GM12875 (cell line): ENCODE measurements at regions not wholly inside any gene's neighbourhood (a gene's known extent, or its start where the extent isn't known, plus 50 kb on each side); places are given as distances from the start of the nearest gene placed in this dataset.

Source experiments
- H3K4me3 ChIP-seq: one replicate; pipeline ENCODE4 v1.5.1; 2011; ENCODE audit warnings: low read depth, low read length, control low read depth
- TF ChIP-seq, protein P1 (sequence below): IDR thresholded peaks from 2 replicates; pipeline ENCODE4 v1.5.1; 2011; ENCODE audit warnings: low read depth, mild to moderate bottlenecking, control low read depth, inconsistent platforms, low read length, moderate library complexity, borderline replicate concordance; ENCODE audit not compliant: insufficient read depth

DNA sequence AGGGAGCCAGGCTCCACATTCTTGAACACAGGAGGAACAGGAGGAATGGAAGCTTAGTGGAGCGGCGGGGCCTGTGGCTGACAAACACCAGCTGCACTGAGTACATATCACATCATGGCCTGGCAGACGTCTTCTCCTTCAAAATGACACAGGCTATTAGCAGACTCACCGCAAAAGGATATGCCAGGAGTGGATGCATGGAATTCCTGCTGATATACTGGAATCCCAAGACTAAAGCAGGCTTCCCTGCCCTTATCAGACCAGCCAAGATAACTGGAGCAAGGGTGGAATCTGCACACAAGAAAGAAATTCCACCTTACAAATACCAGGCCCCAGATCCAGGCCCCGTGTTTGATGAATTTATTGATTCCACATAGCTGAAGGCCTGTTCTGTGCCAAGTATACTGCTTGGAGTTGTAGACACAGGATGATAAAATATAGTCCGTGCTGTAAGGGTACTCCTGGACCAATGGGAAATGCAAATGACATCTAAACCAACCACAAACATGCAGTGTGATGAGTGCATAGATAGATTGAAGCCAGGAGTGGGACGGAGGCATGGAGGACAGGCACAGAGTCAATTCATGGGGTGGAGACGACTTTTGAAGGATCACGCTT lies 480.5 kb upstream of the ZMIZ1 start:
- H3K4me3 ChIP-seq, result no peak overlapping the region
- TF ChIP-seq, protein P1, sequence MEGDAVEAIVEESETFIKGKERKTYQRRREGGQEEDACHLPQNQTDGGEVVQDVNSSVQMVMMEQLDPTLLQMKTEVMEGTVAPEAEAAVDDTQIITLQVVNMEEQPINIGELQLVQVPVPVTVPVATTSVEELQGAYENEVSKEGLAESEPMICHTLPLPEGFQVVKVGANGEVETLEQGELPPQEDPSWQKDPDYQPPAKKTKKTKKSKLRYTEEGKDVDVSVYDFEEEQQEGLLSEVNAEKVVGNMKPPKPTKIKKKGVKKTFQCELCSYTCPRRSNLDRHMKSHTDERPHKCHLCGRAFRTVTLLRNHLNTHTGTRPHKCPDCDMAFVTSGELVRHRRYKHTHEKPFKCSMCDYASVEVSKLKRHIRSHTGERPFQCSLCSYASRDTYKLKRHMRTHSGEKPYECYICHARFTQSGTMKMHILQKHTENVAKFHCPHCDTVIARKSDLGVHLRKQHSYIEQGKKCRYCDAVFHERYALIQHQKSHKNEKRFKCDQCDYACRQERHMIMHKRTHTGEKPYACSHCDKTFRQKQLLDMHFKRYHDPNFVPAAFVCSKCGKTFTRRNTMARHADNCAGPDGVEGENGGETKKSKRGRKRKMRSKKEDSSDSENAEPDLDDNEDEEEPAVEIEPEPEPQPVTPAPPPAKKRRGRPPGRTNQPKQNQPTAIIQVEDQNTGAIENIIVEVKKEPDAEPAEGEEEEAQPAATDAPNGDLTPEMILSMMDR, result no peak

DNA sequence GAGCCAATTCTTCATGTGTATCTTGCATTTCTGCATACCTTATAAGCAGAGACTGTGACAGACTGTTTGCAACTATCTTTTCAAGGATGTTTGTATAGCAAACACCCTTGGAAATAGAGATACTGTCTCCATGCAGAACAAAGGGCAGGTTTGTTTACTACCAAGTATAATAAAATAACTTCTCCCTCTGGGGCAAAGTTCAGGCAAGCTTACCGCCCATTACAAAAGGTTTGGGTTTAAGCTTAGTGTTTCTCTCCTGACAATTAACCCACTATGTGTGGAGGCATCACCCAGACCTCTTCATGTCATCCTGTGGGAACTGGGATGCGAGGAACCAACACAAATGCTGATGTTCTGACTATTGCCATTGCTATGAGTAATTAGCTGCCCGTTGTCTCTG lies 479.1 kb upstream of the ZMIZ1 start:
- no peak overlapping the region for H3K4me3 ChIP-seq
- TF ChIP-seq, protein P1, result no peak

DNA sequence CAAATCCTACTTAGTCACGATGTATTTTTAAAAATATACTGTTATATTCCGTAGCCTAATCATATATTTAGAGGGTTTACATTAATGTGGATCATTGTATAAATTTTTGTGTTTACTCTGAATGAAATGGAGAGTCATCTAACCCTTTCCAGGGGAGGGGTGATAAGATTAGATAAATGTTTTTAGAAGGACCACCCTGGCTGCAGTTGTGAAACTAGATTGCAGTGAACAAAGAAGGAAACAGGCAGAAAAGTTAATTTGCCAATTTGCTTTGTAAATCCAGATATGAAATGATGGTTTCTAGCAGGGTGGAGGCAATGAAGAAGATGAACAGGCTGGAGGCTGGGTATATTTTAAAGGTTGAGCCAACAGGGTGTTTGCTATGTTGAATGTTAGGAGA lies 477.7 kb upstream of the ZMIZ1 start:
- TF ChIP-seq, protein P1, result no peak

DNA sequence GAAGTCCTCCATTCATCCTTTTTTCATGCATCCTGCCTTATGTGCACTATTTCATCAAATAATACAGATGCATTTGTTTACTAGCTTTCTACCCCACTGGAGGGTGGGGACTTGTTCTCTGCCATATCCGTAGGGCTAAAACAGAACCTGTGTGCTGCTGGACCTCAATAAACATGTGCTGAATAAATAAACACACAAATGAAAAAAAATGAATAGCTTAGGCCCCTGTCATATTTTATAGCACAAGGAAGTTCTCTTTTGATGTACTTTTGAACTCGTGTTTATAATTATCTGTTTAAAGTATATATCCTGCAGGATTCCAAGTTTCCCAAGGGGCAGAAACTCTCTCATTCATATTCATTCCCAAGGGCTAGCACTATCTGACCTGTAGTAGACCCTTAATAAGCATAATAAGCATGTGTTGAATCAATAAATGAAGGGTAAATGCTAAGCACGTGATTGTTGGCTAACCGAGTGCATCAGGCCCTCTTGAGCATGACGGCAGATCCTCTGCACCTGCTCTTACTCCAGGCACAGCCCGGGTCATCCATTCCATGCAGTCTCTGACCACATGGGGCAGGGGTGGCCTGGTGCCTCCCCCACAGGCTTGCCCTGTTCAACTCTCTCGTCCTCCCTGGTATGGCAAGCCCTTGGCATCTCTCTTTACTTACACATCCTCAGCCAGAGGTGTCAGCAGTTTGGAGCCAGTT lies 474.1 kb upstream of the ZMIZ1 start:
- no peak overlapping the region for H3K4me3 ChIP-seq
- TF ChIP-seq, protein P1, result no peak

More for the DNA sequence above, 477.7 kb upstream of the ZMIZ1 start:
- no peak overlapping the region for H3K4me3 ChIP-seq

DNA sequence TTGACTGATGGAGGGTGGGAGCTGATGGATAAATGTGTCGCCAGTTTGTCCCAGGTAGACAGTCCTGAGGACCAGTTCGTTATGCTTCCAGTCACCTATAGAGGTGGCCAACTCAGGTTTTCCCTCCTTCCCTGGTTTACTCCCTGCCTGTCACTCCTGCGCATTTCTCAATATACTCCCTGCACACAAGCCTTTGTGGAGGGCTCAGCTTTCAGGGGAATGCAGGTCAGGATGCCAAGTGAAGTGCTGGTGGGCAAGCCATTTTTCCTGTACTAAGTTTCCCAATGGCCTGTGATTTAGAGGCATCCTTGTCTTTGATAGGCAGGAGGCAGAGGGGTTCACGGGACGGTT lies 473.5 kb upstream of the ZMIZ1 start:
- TF ChIP-seq, protein P1, result no peak
- no peak overlapping the region for H3K4me3 ChIP-seq

DNA sequence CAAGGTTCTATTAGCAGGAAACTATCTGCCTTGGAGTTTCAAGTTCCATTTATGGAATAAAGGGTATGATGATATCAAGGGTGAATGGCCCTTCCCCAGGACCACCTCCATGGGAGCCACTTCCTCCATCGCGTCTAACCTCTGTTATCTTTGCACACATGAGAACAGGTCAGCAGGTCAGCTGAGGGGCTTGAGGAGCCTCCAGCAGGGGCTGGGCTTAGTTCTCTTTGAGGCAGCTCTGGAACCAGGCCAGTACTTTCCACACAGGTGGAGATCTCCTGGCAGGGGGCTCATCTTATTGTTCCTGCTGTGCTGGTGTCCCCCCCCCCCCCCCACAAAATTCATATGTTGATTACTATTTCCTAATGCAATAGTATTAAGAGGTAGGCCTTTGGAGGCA lies 472.2 kb upstream of the ZMIZ1 start:
- TF ChIP-seq, protein P1, result no peak
- H3K4me3 ChIP-seq, result no peak overlapping the region
